Panc1 (cell line): ENCODE measurements at regions not wholly inside any gene's neighbourhood (a gene's known extent, or its start where the extent isn't known, plus 50 kb on each side); places are given as distances from the start of the nearest gene placed in this dataset.

ENCODE experiments used
- ATAC-seq: fragments of 200-7000 bp; cut with Tn5 transposase; 2 replicates; pipeline ENCODE4 v1.9.1; 2020; ENCODE audit warnings: mild to moderate bottlenecking, moderate library complexity
- BruUV-seq: library from RNA; stranded (reverse); fragments of 400-500 nt; replicated peaks from 2 replicates; lab custom pipeline; 2021; lab: Mats Ljungman, UMichigan
- CTCF ChIA-PET: fragments of 300-600 bp; sonication (Branson Sonifier 250); formaldehyde crosslinking; loops from one replicate; lab custom pipeline; 2022; ENCODE audit warnings: antibody characterized with exemption; lab: Charles Lee
- POLR2A ChIA-PET: fragments of 300-600 bp; sonication (Branson Sonifier 250); formaldehyde crosslinking; loops from one replicate; lab custom pipeline; 2022; ENCODE audit warnings: antibody characterized with exemption; lab: Charles Lee
- DNase-seq: peaks from one replicate; pipeline ENCODE4 v3.0.0-alpha.2; 2010; ENCODE audit warnings: low read depth, low spot score
- H3K27ac ChIP-seq: 2 replicates; pipeline ENCODE4 v1.5.1; 2011; ENCODE audit warnings: mild to moderate bottlenecking, low read length, inconsistent platforms
- H3K27me3 ChIP-seq: fragments of 200-500 bp; sonication (Bioruptor generic); 2 replicates; pipeline ENCODE4 v1.6.0; 2014; ENCODE audit warnings: low read length, inconsistent platforms; ENCODE audit not compliant: control insufficient read depth, insufficient read depth
- H3K36me3 ChIP-seq: fragments of 200-500 bp; sonication (Bioruptor generic); 2 replicates; pipeline ENCODE4 v1.5.1; 2014; ENCODE audit warnings: inconsistent platforms, mild to moderate bottlenecking, low read length, moderate library complexity; ENCODE audit not compliant: control insufficient read depth, insufficient read depth
- H3K4me1 ChIP-seq: 2 replicates; pipeline ENCODE4 v1.5.1; 2011; ENCODE audit warnings: inconsistent platforms, mild to moderate bottlenecking, low read length, moderate library complexity; ENCODE audit not compliant: control insufficient read depth, insufficient read depth
- H3K4me3 ChIP-seq, 2 experiments: 2 replicates each; pipeline ENCODE4 v1.5.1; 2011 to 2012; ENCODE audit warnings: low read depth in 2 of 2, low read length in 2 of 2, mild to moderate bottlenecking in 2 of 2, inconsistent platforms in 1 of 2, moderate library complexity in 1 of 2
- H3K9me3 ChIP-seq: fragments of 200-500 bp; sonication (Bioruptor generic); 2 replicates; pipeline ENCODE4 v1.5.1; 2014; ENCODE audit warnings: low read depth, mild to moderate bottlenecking, inconsistent platforms, low read length, moderate library complexity; ENCODE audit not compliant: control insufficient read depth, insufficient read depth
- CTCF ChIP-seq: fragments of 450-650 bp; IDR thresholded peaks from 2 replicates; pipeline ENCODE4 v1.5.1; 2017; ENCODE audit warnings: mild to moderate bottlenecking
- POLR2AphosphoS5 ChIP-seq: IDR thresholded peaks from 2 replicates; pipeline ENCODE4 v1.6.1; 2012; ENCODE audit warnings: mild to moderate bottlenecking, low read depth, low read length, moderate library complexity
- SIN3A ChIP-seq: IDR thresholded peaks from 2 replicates; pipeline ENCODE4 v1.6.1; 2012; ENCODE audit warnings: low read depth, mild to moderate bottlenecking, low read length, moderate library complexity, borderline replicate concordance; ENCODE audit not compliant: insufficient read depth
- TCF7L2 ChIP-seq: IDR thresholded peaks from 2 replicates; pipeline ENCODE4 v1.6.1; 2011; ENCODE audit warnings: mild to moderate bottlenecking, low read depth, low read length, inconsistent platforms
- in situ Hi-C: cut with HindIII; loops from 2 replicates; pipeline ENCODE4 v1.10.0; 2016; ENCODE audit warnings: low sequenced_read_pairs, low pct_unique_long_range_greater_than_20kb
- intact Hi-C: fragments of 100-400 bp; cut with micrococcal nuclease; formaldehyde crosslinking; loops from one replicate; pipeline ENCODE4 v1.10.0; 2022; ENCODE audit not compliant: unreplicated experiment
- TF ChIP-seq, protein P1 (sequence below), 2 experiments: IDR thresholded peaks; 2 replicates each; pipeline ENCODE4 v1.6.1; 2011 to 2012; ENCODE audit warnings: low read depth in 2 of 2, control low read depth in 1 of 2, low read length in 1 of 2, mild to moderate bottlenecking in 1 of 2, moderate library complexity in 1 of 2; ENCODE audit not compliant: insufficient read depth in 1 of 2

- POLR2A ChIA-PET, result no interaction called here
- no peak for DNase-seq
- no peaks in the 10 kb centered on the region for H3K36me3 ChIP-seq
- CTCF ChIA-PET, result no interaction called here
- intact Hi-C loops (no loop called here), in situ Hi-C loops (no loop called here)
- no peaks in the 10 kb centered on the region for H3K9me3 ChIP-seq
- H3K27ac ChIP-seq, result no peak overlapping the region
- TF ChIP-seq TCF7L2 (no peak), SIN3A (no peak), POLR2AphosphoS5 (no peak), CTCF (no peak)
- TF ChIP-seq, protein P1, sequence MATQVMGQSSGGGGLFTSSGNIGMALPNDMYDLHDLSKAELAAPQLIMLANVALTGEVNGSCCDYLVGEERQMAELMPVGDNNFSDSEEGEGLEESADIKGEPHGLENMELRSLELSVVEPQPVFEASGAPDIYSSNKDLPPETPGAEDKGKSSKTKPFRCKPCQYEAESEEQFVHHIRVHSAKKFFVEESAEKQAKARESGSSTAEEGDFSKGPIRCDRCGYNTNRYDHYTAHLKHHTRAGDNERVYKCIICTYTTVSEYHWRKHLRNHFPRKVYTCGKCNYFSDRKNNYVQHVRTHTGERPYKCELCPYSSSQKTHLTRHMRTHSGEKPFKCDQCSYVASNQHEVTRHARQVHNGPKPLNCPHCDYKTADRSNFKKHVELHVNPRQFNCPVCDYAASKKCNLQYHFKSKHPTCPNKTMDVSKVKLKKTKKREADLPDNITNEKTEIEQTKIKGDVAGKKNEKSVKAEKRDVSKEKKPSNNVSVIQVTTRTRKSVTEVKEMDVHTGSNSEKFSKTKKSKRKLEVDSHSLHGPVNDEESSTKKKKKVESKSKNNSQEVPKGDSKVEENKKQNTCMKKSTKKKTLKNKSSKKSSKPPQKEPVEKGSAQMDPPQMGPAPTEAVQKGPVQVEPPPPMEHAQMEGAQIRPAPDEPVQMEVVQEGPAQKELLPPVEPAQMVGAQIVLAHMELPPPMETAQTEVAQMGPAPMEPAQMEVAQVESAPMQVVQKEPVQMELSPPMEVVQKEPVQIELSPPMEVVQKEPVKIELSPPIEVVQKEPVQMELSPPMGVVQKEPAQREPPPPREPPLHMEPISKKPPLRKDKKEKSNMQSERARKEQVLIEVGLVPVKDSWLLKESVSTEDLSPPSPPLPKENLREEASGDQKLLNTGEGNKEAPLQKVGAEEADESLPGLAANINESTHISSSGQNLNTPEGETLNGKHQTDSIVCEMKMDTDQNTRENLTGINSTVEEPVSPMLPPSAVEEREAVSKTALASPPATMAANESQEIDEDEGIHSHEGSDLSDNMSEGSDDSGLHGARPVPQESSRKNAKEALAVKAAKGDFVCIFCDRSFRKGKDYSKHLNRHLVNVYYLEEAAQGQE (IDR thresholded peaks at IDR 0.05; ENCODE audit: insufficient read depth in 1 of 2, low read depth in 2 of 2, low read length in 1 of 2), result no peak
- no TSS peak for BruUV-seq
- ATAC-seq, result no peak
- no peak overlapping the region for H3K4me3 ChIP-seq
- no peaks in the 10 kb centered on the region for H3K4me1 ChIP-seq
- H3K27me3 ChIP-seq, result no peaks in the 10 kb centered on the region
Observed at GRCh38 chr7:68573271-68574005, 1024.8 kb upstream of the AUTS2 start.

GRCh38 chr7:68576366-68576765 is 1021.9 kb upstream of the AUTS2 start:
- TF ChIP-seq, protein P1 (IDR thresholded peaks at IDR 0.05; ENCODE audit: insufficient read depth in 1 of 2, low read depth in 2 of 2, low read length in 1 of 2), result no peak
- no peak for TF ChIP-seq CTCF
- no peak for TF ChIP-seq POLR2AphosphoS5
- TF ChIP-seq TCF7L2, result no peak
- TF ChIP-seq SIN3A, result no peak
- CTCF ChIA-PET, result no interaction called here
- POLR2A ChIA-PET, result no interaction called here
- Histone ChIP-seq H3K27ac (no peak overlapping the region), H3K4me1 (no peaks in the 10 kb centered on the region), H3K36me3 (no peaks in the 10 kb centered on the region), H3K27me3 (no peaks in the 10 kb centered on the region), H3K9me3 (no peaks in the 10 kb centered on the region), H3K4me3 (no peak overlapping the region)
- in situ Hi-C loops (no loop called here), intact Hi-C loops (no loop called here)
- no TSS peak for BruUV-seq
- ATAC-seq, result no peak
- no peak for DNase-seq
